KMS-11 (cell line): ENCODE measurements at regions not wholly inside any gene's neighbourhood (a gene's known extent, or its start where the extent isn't known, plus 50 kb on each side); places are given as distances from the start of the nearest gene placed in this dataset.
"Not testable (repeated sequence)": the region's sequence is repeated elsewhere in the genome, so short reads cannot be mapped to it uniquely, and the experiment has no call there.

Experiments
- H2AFZ ChIP-seq: fragments of 200-600 bp; sonication (generic); 2 replicates; pipeline ENCODE4 v1.6.1; 2016; ENCODE audit warnings: antibody characterized with exemption, mixed run types, low read depth
- H3K27ac ChIP-seq: fragments of 200-600 bp; sonication (generic); 2 replicates; pipeline ENCODE4 v1.6.1; 2016; ENCODE audit warnings: mild to moderate bottlenecking, mixed run types
- H3K27me3 ChIP-seq: fragments of 200-600 bp; sonication (generic); 2 replicates; pipeline ENCODE4 v1.6.1; 2017; ENCODE audit warnings: mild to moderate bottlenecking, low read depth, mixed run types, moderate library complexity; ENCODE audit not compliant: insufficient read depth
- H3K36me3 ChIP-seq: fragments of 200-600 bp; sonication (generic); 2 replicates; pipeline ENCODE4 v1.6.1; 2017; ENCODE audit warnings: mild to moderate bottlenecking, mixed run types; ENCODE audit not compliant: insufficient read depth
- H3K4me1 ChIP-seq: fragments of 200-600 bp; sonication (generic); 2 replicates; pipeline ENCODE4 v1.6.1; 2016; ENCODE audit warnings: mild to moderate bottlenecking, low read depth, mixed run types; ENCODE audit not compliant: poor library complexity, severe bottlenecking
- H3K4me2 ChIP-seq: fragments of 200-600 bp; sonication (generic); 2 replicates; pipeline ENCODE4 v1.7.0; 2016; ENCODE audit warnings: mild to moderate bottlenecking, mixed run types
- H3K4me3 ChIP-seq: fragments of 200-600 bp; sonication (generic); IDR thresholded peaks from 2 replicates; pipeline ENCODE4 v1.6.1; 2017; ENCODE audit warnings: low read depth, low read length, mixed read lengths; ENCODE audit not compliant: insufficient read depth
- H3K79me2 ChIP-seq: fragments of 200-600 bp; sonication (generic); 2 replicates; pipeline ENCODE4 v1.6.1; 2016; ENCODE audit warnings: low read depth, mixed run types; ENCODE audit not compliant: insufficient read depth
- H3K9ac ChIP-seq: fragments of 200-600 bp; sonication (generic); 2 replicates; pipeline ENCODE4 v1.6.1; 2016; ENCODE audit warnings: mild to moderate bottlenecking, mixed run types
- H4K20me1 ChIP-seq: fragments of 200-600 bp; sonication (generic); 2 replicates; pipeline ENCODE4 v1.6.1; 2016; ENCODE audit warnings: mild to moderate bottlenecking, mixed run types; ENCODE audit not compliant: insufficient read depth
- TF ChIP-seq, protein P1 (sequence below): fragments of 200-600 bp; sonication (generic); conservative IDR thresholded peaks from 2 replicates; pipeline ENCODE4 v1.6.1; 2017; ENCODE audit warnings: low read depth, mild to moderate bottlenecking, antibody characterized with exemption, low read length, moderate library complexity, mixed read lengths

DNA sequence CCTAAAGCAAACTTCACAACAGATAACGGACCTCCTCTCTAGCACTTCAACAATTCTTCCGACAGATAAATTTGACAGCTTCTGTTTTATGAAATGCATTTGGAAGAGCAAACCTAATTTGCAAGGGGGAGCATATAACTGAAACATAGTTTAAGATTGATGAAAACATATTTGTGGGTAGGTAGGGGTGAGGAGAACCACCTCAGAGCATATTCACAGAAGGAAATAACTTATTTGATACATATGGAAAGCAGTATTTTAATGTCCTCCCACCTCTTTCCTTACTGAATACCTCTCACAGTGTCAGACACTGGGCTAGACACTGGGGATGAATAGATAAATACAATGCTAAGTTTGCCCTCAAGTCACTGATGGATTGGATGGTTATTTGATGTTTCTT lies 384.8 kb downstream of the MAT2B start:
- no peaks in the 10 kb centered on the region for H3K27me3 ChIP-seq
- H3K4me2 ChIP-seq: no peak overlapping the region
- TF ChIP-seq, protein P1, sequence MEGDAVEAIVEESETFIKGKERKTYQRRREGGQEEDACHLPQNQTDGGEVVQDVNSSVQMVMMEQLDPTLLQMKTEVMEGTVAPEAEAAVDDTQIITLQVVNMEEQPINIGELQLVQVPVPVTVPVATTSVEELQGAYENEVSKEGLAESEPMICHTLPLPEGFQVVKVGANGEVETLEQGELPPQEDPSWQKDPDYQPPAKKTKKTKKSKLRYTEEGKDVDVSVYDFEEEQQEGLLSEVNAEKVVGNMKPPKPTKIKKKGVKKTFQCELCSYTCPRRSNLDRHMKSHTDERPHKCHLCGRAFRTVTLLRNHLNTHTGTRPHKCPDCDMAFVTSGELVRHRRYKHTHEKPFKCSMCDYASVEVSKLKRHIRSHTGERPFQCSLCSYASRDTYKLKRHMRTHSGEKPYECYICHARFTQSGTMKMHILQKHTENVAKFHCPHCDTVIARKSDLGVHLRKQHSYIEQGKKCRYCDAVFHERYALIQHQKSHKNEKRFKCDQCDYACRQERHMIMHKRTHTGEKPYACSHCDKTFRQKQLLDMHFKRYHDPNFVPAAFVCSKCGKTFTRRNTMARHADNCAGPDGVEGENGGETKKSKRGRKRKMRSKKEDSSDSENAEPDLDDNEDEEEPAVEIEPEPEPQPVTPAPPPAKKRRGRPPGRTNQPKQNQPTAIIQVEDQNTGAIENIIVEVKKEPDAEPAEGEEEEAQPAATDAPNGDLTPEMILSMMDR: no peak
- no peak overlapping the region for H3K4me3 ChIP-seq
- no peak overlapping the region for H3K27ac ChIP-seq
- H3K4me1 ChIP-seq: no peaks in the 10 kb centered on the region
- no peaks in the 10 kb centered on the region for H3K79me2 ChIP-seq
- no peak overlapping the region for H3K9ac ChIP-seq
- H3K36me3 ChIP-seq: no peaks in the 10 kb centered on the region
- H2AFZ ChIP-seq: no peak overlapping the region
- H4K20me1 ChIP-seq: no peaks in the 10 kb centered on the region

- no peak overlapping the region for H3K9ac ChIP-seq
- no peak overlapping the region for H3K4me2 ChIP-seq
- no peaks in the 10 kb centered on the region for H4K20me1 ChIP-seq
- TF ChIP-seq, protein P1: no peak
- no peaks in the 10 kb centered on the region for H3K36me3 ChIP-seq
- no peak overlapping the region for H3K4me3 ChIP-seq
- no peaks in the 10 kb centered on the region for H3K79me2 ChIP-seq
- H3K27me3 ChIP-seq: no peaks in the 10 kb centered on the region
- H2AFZ ChIP-seq: no peak overlapping the region
- H3K4me1 ChIP-seq: no peaks in the 10 kb centered on the region
- no peak overlapping the region for H3K27ac ChIP-seq
These were observed 387.9 kb downstream of the MAT2B start for GRCh38 chr5:163893281-163893680.

DNA sequence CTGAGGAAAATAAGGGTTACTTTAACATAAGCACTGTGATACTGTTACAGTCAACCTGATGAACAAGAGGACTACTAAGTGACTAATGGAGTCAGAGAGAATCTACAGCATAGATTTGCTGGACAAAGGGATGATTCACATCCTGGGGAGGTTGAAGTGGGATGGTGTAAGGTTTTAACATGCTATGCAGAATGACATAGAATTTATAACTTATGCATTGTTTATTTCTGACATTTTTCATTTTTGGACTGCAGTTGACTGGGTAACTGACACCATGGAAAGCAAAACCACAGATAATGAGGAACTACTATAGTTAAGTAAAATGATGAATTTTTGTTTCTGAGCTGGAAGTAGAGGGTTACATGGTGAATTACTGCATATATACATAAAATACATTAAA lies 389.2 kb downstream of the MAT2B start:
- H3K79me2 ChIP-seq: no peaks in the 10 kb centered on the region
- H3K36me3 ChIP-seq: no peaks in the 10 kb centered on the region
- H4K20me1 ChIP-seq: no peaks in the 10 kb centered on the region
- H3K4me3 ChIP-seq: no peak overlapping the region
- H3K27ac ChIP-seq: no peak overlapping the region
- H2AFZ ChIP-seq: no peak overlapping the region
- no peak overlapping the region for H3K4me2 ChIP-seq
- no peaks in the 10 kb centered on the region for H3K27me3 ChIP-seq
- no peak overlapping the region for H3K9ac ChIP-seq
- no peaks in the 10 kb centered on the region for H3K4me1 ChIP-seq
- TF ChIP-seq, protein P1: no peak

- TF ChIP-seq, protein P1: no peak
These were observed 393.5 kb downstream of the MAT2B start for GRCh38 chr5:163898873-163899272.

GRCh38 chr5:163907783-163908182 lies 402.4 kb downstream of the MAT2B start:
- H3K4me1 ChIP-seq, H3K79me2 ChIP-seq, H3K27me3 ChIP-seq, H4K20me1 ChIP-seq, H3K4me3 ChIP-seq, H3K27ac ChIP-seq, H2AFZ ChIP-seq, H3K4me2 ChIP-seq, H3K9ac ChIP-seq, H3K36me3 ChIP-seq: not testable (repeated sequence)

More at GRCh38 chr5:163898873-163899272, 393.5 kb downstream of the MAT2B start:
- Histone ChIP-seq H4K20me1 (no peaks in the 10 kb centered on the region), H3K4me1 (no peaks in the 10 kb centered on the region), H3K9ac (no peak overlapping the region), H3K36me3 (no peaks in the 10 kb centered on the region), H2AFZ (no peak overlapping the region), H3K27me3 (no peaks in the 10 kb centered on the region), H3K4me3 (no peak overlapping the region), H3K79me2 (no peaks in the 10 kb centered on the region), H3K4me2 (no peak overlapping the region), H3K27ac (no peak overlapping the region)
